Adrenal gland (tissue), 9 donors: ENCODE measurements at regions not wholly inside any gene's neighbourhood (a gene's known extent, or its start where the extent isn't known, plus 50 kb on each side); places are given as distances from the start of the nearest gene placed in this dataset.

Experiments
- DNase-seq, 7 donors: peaks; one replicate each; pipeline ENCODE4 v3.0.0-alpha.2; 2019 to 2020
- H3K27ac ChIP-seq, 5 donors: fragments of 200-600 bp; sonication (generic) in 4 of 5; 1 replicate in 3 of 5; 2 replicates in 2 of 5; pipeline versions ENCODE4 v1.5.1 to v1.8.0; 2016 to 2020; ENCODE audit warnings: mild to moderate bottlenecking in 1 of 5
- H3K27me3 ChIP-seq: fragments of 200-600 bp; 2 replicates; pipeline ENCODE4 v1.8.0; 2021
- H3K36me3 ChIP-seq, 2 donors: fragments of 200-600 bp; replicated peaks in 1 of 2; 1 replicate in 1 of 2; 2 replicates in 1 of 2; pipeline versions ENCODE4 v1.5.1 to v1.8.0; 2018 to 2022
- H3K4me1 ChIP-seq, 2 donors: fragments of 200-600 bp; replicated peaks in 1 of 2; 1 replicate in 1 of 2; 2 replicates in 1 of 2; pipeline versions ENCODE4 v1.5.1 to v1.8.0; 2018 to 2021
- H3K4me3 ChIP-seq, 4 donors: fragments of 200-600 bp; sonication (generic) in 3 of 4; one replicate each; pipeline ENCODE4 v1.5.1; 2016 to 2018
- H3K9me3 ChIP-seq, 3 donors: fragments of 200-600 bp; sonication (generic) in 1 of 3; replicated peaks in 1 of 3; 1 replicate in 2 of 3; 2 replicates in 1 of 3; pipeline versions ENCODE4 v1.5.1 to v1.8.0; 2016 to 2021
- CTCF ChIP-seq, 6 experiments: fragments of 450-650 bp in 4 of 6; fragments of 200-600 bp in 2 of 6; sonication (generic) in 1 of 6; IDR thresholded peaks; 1 replicate in 5 of 6; 2 replicates in 1 of 6; pipeline versions ENCODE4 v1.5.1 to v1.8.0; 2016 to 2021; ENCODE audit warnings: antibody characterized with exemption in 6 of 6, mild to moderate bottlenecking in 2 of 6, moderate library complexity in 1 of 6
- POLR2A ChIP-seq, 2 donors: fragments of 450-650 bp; IDR thresholded peaks; one replicate each; pipeline ENCODE4 v1.6.1; 2017; ENCODE audit warnings: antibody characterized with exemption in 2 of 2, mild to moderate bottlenecking in 2 of 2, moderate library complexity in 1 of 2
- WGBS, 4 donors: extraction: QIAGEN DNeasy Blood & Tissue Kit in 2 of 4; methylation state at CpG; one replicate each; pipeline versions ENCODE4 v1.1.5 to v1.1.7; 2013 to 2017; 5-methylcytosine and 5-hydroxymethylcytosine counted together
- intact Hi-C, 2 donors: fragments of 100-400 bp; cut with DNase I; formaldehyde crosslinking; loops; one replicate each; pipeline versions ENCODE4 v1.14.1 to v1.15.0; 2022 to 2023
- donor health status: healthy with polysubstance abuse.
- donor health status: Bipolar disorder and iron deficiency.
- donor health status: DM: yes; HTN: yes; CAD: no.
- donor health status: DM: no; HTN: no; CAD: no.
- donor health status: DM: no; HTN: no; CAD: no.

DNA sequence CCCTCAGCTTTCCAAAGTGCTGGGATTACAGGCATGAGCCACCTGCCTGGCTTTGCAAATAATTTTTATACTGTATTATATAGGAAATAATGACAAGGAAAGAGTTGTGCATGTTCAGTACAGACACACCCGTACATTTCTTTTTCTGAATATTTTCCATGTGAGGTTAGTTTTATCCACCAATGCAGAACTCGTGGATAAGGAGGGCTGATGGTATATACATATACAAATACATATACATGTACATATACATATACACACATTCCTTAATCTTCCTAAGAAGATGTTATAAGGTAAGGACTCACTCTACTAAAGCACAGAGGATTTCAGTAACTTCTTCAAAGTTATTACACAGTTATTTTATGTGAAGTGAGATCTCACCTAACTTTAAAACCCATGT, 925.8 kb downstream of the C4orf33 start:
- intact Hi-C loops, result no loop called here

DNA sequence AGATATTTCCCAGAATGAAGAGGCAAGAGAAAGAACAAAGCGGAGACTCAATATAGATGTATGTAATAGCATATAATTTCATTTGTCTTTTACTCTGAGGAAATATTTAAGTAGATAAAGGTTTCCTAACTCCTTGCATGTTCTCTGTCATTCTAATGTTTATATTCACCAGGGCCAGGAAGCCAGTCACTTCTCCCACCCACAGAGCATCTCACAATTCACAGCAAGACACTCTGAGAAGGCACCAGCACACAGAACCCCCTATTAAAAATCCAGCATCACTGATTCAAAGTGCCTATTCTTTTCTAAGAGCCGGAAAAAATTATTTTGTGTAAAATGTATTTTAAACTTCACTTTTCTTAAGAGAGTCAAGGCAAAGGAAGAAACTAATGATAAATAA, 927.1 kb downstream of the C4orf33 start:
- WGBS, 4 donors, result 75 to 85% (median 82%) methylated on average over 2 of the region's 2 CpGs
- intact Hi-C loops, result no loop called here
- no peak for DNase-seq
- Histone ChIP-seq H3K36me3 (no peaks in the 10 kb centered on the region), H3K27me3 (no peaks in the 10 kb centered on the region), H3K4me3 (no peak overlapping the region), H3K4me1 (no peaks in the 10 kb centered on the region), H3K27ac (no peak overlapping the region), H3K9me3 (no peaks in the 10 kb centered on the region)
- TF ChIP-seq POLR2A (IDR thresholded peaks at IDR 0.05), result no peak
- TF ChIP-seq CTCF (IDR thresholded peaks at IDR 0.05), result no peak

More for the DNA sequence above, 925.8 kb downstream of the C4orf33 start:
- Histone ChIP-seq H3K9me3 (no peaks in the 10 kb centered on the region), H3K27me3 (no peaks in the 10 kb centered on the region), H3K36me3 (no peaks in the 10 kb centered on the region), H3K27ac (no peak overlapping the region), H3K4me1 (no peaks in the 10 kb centered on the region), H3K4me3 (no peak overlapping the region)
- DNase-seq, result no peak
- WGBS, 4 donors, result 56 to 78% (median 67%) methylated on average over 2 of the region's 2 CpGs
- no peak for TF ChIP-seq CTCF (IDR thresholded peaks at IDR 0.05)
- TF ChIP-seq POLR2A (IDR thresholded peaks at IDR 0.05), result no peak

- intact Hi-C loops, result no loop called here
- Histone ChIP-seq H3K4me3 (no peak overlapping the region), H3K9me3 (no peaks in the 10 kb centered on the region), H3K27ac (no peak overlapping the region), H3K4me1 (no peaks in the 10 kb centered on the region), H3K36me3 (no peaks in the 10 kb centered on the region), H3K27me3 (no peaks in the 10 kb centered on the region)
- TF ChIP-seq POLR2A (IDR thresholded peaks at IDR 0.05), result no peak
- TF ChIP-seq CTCF (IDR thresholded peaks at IDR 0.05), result no peak
- no peak for DNase-seq
- 76 to 87% (median 81%) methylated on average over 2 of the region's 2 CpGs for WGBS, 4 donors
Measured at GRCh38 chr4:130025701-130026100, 929.7 kb downstream of the C4orf33 start.

- no peak for DNase-seq
- TF ChIP-seq CTCF (IDR thresholded peaks at IDR 0.05) (no peak), POLR2A (IDR thresholded peaks at IDR 0.05) (no peak)
- no peaks in the 10 kb centered on the region for H3K27me3 ChIP-seq
- no peaks in the 10 kb centered on the region for H3K4me1 ChIP-seq
- intact Hi-C loops, result no loop called here
- no peaks in the 10 kb centered on the region for H3K36me3 ChIP-seq
- no peak overlapping the region for H3K27ac ChIP-seq
- 55 to 71% (median 64%) methylated on average over 1 of the region's 1 CpG for WGBS, 4 donors
- H3K4me3 ChIP-seq, result no peak overlapping the region
- H3K9me3 ChIP-seq, result no peaks in the 10 kb centered on the region
Measured at GRCh38 chr4:130026185-130026584, 930.2 kb downstream of the C4orf33 start.
